GM12891 (cell line): ENCODE measurements at regions not wholly inside any gene's neighbourhood (a gene's known extent, or its start where the extent isn't known, plus 50 kb on each side); places are given as distances from the start of the nearest gene placed in this dataset.

Experiments used
- DNase-seq: peaks from one replicate; pipeline ENCODE4 v3.0.0; 2011; ENCODE audit warnings: low spot score; ENCODE audit not compliant: insufficient read length
- FAIRE-seq: peaks from 2 replicates; lab custom pipeline; 2011; peaks lifted over from hg19 to GRCh38; lab: Jason Lieb, UNC
- PAX5 ChIP-seq: IDR thresholded peaks from 2 replicates; pipeline ENCODE4 v1.6.1; 2011; ENCODE audit warnings: low read length, moderate library complexity, mild to moderate bottlenecking; ENCODE audit not compliant: insufficient read depth, severe bottlenecking
- POLR2A ChIP-seq: IDR thresholded peaks from 2 replicates; pipeline ENCODE4 v1.6.1; 2011; ENCODE audit warnings: low read depth, low read length, control low read depth
- POLR2AphosphoS5 ChIP-seq: IDR thresholded peaks from 2 replicates; pipeline ENCODE4 v1.6.1; 2011; ENCODE audit warnings: low read depth, low read length, control low read depth
- POU2F2 ChIP-seq: IDR thresholded peaks from 2 replicates; pipeline ENCODE4 v1.6.1; 2011; ENCODE audit warnings: low read depth, mild to moderate bottlenecking, control low read depth, low read length, moderate library complexity
- SPI1 ChIP-seq: IDR thresholded peaks from 2 replicates; pipeline ENCODE4 v1.6.1; 2011; ENCODE audit warnings: low read depth, low read length, control low read depth
- TAF1 ChIP-seq: IDR thresholded peaks from 2 replicates; pipeline ENCODE4 v1.6.1; 2011; ENCODE audit warnings: low read depth, low read length, control low read depth

DNA sequence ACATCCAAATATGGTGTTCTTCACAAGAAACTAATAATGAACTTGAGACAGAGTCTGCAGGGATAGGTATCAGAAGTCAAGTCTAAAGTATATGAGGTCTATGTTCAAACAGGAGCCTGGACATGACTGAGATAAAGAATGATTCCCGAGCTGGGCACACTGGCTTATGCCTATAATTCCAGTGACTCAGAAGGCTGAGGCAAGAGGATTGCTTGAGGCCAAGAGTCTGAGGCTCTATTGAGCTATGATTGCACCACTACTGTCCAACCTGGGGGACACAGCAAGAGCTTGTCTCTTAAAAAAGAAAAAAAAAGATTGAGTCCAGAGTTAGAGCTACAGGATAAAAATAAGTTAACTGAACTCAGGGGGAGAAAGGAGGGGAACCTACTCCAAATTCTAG lies 246.5 kb downstream of the LRRN1 start:
- FAIRE-seq = no peak
- no peak for DNase-seq
- no peak for TF ChIP-seq SPI1
- TF ChIP-seq POLR2A = no peak
- TF ChIP-seq POU2F2 = no peak
- TF ChIP-seq TAF1 = no peak
- no peak for TF ChIP-seq PAX5
- TF ChIP-seq POLR2AphosphoS5 = no peak

DNA sequence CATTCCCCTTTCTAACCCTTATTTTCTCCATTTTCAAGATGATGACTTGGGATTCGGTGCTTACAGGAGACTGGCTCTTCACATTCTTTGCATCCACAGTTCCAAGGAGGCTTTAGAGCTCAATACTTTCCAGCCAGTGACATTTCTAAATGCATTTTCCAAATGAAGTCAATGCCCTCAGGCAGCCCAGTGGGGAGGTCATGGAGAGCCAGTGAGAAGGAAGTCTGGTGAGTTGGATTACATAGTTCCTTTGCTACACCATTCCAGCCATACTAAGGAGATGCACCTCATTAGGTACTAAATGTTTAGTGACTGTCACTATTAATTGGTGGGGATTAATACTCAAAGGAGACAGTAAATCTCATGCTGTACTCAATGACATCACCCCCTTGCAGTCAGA lies 248.1 kb downstream of the LRRN1 start:
- FAIRE-seq = no peak
- no peak for DNase-seq
- no peak for TF ChIP-seq POU2F2
- no peak for TF ChIP-seq SPI1

GRCh38 chr3:4052706-4053105 lies 250.5 kb upstream of the SETMAR start:
- no peak for DNase-seq
- no peak for FAIRE-seq
- TF ChIP-seq POU2F2 (no peak), SPI1 (no peak), POLR2A (no peak), PAX5 (no peak), TAF1 (no peak), POLR2AphosphoS5 (no peak)

- DNase-seq = no peak
- FAIRE-seq = no peak
- TF ChIP-seq TAF1 = no peak
- no peak for TF ChIP-seq PAX5
- no peak for TF ChIP-seq SPI1
- TF ChIP-seq POU2F2 = no peak
- no peak for TF ChIP-seq POLR2AphosphoS5
- no peak for TF ChIP-seq POLR2A
Observed at GRCh38 chr3:4053975-4054374, 249.2 kb upstream of the SETMAR start.

GRCh38 chr3:4060064-4060463 lies 243.1 kb upstream of the SETMAR start:
- FAIRE-seq (no peak), DNase-seq (no peak)
- no peak for TF ChIP-seq POLR2AphosphoS5
- TF ChIP-seq SPI1 = no peak
- TF ChIP-seq POLR2A = no peak
- TF ChIP-seq POU2F2 = no peak
- no peak for TF ChIP-seq TAF1
- TF ChIP-seq PAX5 = no peak

- no peak for FAIRE-seq
- no peak for DNase-seq
- TF ChIP-seq SPI1 (no peak), PAX5 (no peak), POU2F2 (no peak), POLR2AphosphoS5 (no peak), POLR2A (no peak), TAF1 (no peak)
Observed at GRCh38 chr3:4060603-4061002, 242.6 kb upstream of the SETMAR start.

- no peak for DNase-seq
- TF ChIP-seq POU2F2 (no peak), TAF1 (no peak), PAX5 (no peak), POLR2A (no peak), SPI1 (no peak), POLR2AphosphoS5 (no peak)
- no peak for FAIRE-seq
Observed at GRCh38 chr3:4061195-4061594, 242.0 kb upstream of the SETMAR start.

- FAIRE-seq = no peak
Observed at GRCh38 chr3:4061783-4062360, 241.3 kb upstream of the SETMAR start.

DNA sequence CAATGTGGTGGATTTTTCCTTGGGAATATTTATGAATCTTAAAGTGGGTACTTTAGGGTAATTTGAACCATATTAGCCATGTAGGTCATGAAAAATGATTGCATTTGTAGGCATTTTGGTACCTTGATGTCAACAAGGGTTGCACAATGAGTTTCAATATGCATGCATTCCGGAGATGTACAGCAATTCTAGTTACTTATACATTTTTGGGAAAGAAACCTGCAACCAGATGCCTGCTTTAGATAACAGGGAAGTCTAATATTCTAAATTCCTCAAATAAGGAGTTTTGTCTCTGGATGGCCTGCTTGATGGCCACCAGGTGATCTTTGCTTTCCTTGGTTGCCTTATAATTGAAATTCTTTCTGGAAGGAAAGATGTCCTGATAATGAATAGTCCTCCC lies 240.5 kb upstream of the SETMAR start:
- no peak for TF ChIP-seq POLR2AphosphoS5
- no peak for TF ChIP-seq POLR2A
- no peak for TF ChIP-seq SPI1
- TF ChIP-seq POU2F2 = no peak
- TF ChIP-seq PAX5 = no peak
- TF ChIP-seq TAF1 = no peak
- FAIRE-seq (no peak), DNase-seq (no peak)

More at GRCh38 chr3:4061783-4062360, 241.3 kb upstream of the SETMAR start:
- no peak for DNase-seq
- TF ChIP-seq PAX5 = no peak
- no peak for TF ChIP-seq POLR2AphosphoS5
- no peak for TF ChIP-seq POU2F2
- TF ChIP-seq POLR2A = no peak
- TF ChIP-seq TAF1 = no peak
- no peak for TF ChIP-seq SPI1

DNA sequence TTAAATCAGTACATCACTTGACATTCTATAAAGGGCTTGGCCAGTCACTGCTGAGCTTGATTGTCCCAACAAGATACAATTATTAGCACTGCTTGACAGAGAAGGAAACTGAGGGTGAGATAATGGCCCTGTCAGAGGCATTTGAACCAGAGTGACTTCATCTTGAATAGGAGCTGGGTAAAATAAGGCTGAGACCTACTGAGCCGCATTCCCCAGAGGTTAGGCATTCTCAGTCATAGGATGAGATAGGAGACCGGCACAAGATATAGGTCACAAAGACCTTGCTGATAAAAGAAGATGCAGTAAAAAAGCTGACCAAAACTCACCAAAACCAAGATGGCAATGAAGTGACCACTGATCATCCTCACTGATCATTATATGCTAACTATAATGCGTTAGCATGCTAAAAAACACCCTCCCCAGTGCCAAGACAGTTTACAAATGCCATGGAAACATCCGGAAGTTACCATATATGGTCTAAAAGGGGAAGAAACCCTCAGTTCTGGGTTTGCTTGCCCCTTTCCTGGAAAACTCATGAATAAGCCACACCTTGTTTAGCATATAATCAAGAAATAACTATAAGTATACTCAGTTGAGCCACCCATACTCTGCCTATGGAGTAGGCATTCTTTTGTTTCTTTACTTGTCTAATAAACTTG lies 239.1 kb upstream of the SETMAR start:
- FAIRE-seq (no peak), DNase-seq (no peak)
- TF ChIP-seq SPI1 = no peak
